ENCODE measurements at regions not wholly inside any gene's neighbourhood (a gene's known extent, or its start where the extent isn't known, plus 50 kb on each side); places are given as distances from the start of the nearest gene placed in this dataset.

DNA sequence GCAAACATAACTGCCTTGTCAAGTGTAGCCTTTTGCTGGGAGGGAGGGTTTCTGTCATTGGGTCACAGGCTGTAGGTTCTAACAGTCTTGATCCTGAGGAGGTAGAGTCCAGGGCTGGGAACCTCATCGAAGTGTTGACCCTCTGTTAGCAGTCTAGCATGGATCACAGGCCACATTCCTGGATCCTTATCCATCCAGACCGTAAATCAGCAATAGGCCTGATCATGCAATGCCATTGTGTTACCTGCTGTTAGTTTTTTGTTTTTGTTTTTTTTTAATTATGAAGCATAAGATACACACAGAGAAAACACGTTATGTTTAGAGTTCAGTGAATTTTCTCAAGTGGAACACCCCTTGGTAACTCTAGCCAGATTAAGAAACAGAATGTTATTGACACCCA lies 282.0 kb upstream of the TPM1 start:
- WGBS, result 83% methylated on average over 3 of the region's 3 CpGs
- no peak for TF ChIP-seq HNF4A (conservative IDR thresholded peaks at IDR 0.05)
- TF ChIP-seq, protein P1, sequence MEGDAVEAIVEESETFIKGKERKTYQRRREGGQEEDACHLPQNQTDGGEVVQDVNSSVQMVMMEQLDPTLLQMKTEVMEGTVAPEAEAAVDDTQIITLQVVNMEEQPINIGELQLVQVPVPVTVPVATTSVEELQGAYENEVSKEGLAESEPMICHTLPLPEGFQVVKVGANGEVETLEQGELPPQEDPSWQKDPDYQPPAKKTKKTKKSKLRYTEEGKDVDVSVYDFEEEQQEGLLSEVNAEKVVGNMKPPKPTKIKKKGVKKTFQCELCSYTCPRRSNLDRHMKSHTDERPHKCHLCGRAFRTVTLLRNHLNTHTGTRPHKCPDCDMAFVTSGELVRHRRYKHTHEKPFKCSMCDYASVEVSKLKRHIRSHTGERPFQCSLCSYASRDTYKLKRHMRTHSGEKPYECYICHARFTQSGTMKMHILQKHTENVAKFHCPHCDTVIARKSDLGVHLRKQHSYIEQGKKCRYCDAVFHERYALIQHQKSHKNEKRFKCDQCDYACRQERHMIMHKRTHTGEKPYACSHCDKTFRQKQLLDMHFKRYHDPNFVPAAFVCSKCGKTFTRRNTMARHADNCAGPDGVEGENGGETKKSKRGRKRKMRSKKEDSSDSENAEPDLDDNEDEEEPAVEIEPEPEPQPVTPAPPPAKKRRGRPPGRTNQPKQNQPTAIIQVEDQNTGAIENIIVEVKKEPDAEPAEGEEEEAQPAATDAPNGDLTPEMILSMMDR (IDR thresholded peaks at IDR 0.05; ENCODE audit: low read depth, low read length, missing input control), result no peak
- no peak for TF ChIP-seq GABPA (IDR thresholded peaks at IDR 0.05 in 1 of 2, conservative IDR thresholded peaks at IDR 0.05 in 1 of 2)
- no peak for TF ChIP-seq HNF4G (IDR thresholded peaks at IDR 0.05)
- TF ChIP-seq, protein P2, sequence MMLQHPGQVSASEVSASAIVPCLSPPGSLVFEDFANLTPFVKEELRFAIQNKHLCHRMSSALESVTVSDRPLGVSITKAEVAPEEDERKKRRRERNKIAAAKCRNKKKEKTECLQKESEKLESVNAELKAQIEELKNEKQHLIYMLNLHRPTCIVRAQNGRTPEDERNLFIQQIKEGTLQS (IDR thresholded peaks at IDR 0.05), result no peak
- TF ChIP-seq NR2F2 (IDR thresholded peaks at IDR 0.05), result no peak
- Histone ChIP-seq H3K4me1 (ENCODE audit: control insufficient read depth in 4 of 4, insufficient read depth in 4 of 4, low read length in 3 of 4) (peaks cover 0 to 18% (median 10%) of the 10 kb centered on the region in 4 donors), H3K9me3 (ENCODE audit: control insufficient read depth in 4 of 4, low read length in 3 of 4) (no peaks in the 10 kb centered on the region), H3K27ac (ENCODE audit: low read depth in 1 of 2, low read length in 2 of 2) (no peak overlapping the region), H3K36me3 (ENCODE audit: control insufficient read depth in 4 of 4, insufficient read depth in 3 of 4, low read depth in 1 of 4, low read length in 3 of 4) (no peaks in the 10 kb centered on the region), H3K9ac (ENCODE audit: low read depth in 1 of 2, low read length in 2 of 2) (no peak overlapping the region), H3K4me3 (ENCODE audit: low read depth in 1 of 3, low read length in 3 of 3) (no peak overlapping the region), H3K27me3 (ENCODE audit: control insufficient read depth in 4 of 4, insufficient read depth in 4 of 4, low read length in 3 of 4) (no peaks in the 10 kb centered on the region)
- DNase-seq (ENCODE audit: low spot score), result no peak

DNA sequence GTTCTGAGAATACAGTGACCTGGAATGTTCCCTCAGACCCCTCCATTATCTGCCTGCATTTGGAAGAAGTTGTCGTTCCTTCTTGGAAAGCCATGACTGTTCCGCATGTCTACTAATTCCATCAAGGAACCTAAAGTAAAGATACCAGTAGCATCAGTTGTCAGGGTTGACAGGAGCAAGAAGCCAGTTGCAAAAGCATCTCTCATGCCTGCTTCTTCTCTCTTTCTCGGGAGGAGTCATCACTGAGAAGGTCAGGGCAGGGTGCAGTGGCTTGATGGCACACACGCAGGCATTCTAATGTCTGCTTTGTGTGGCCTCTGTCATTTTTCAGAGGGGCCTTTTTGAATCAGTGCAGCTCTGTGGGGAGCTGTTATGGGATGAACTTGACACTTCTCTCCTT lies 276.6 kb upstream of the TPM1 start:
- Histone ChIP-seq H3K4me3 (ENCODE audit: low read depth in 1 of 3, low read length in 3 of 3) (no peak overlapping the region), H3K9ac (ENCODE audit: low read depth in 1 of 2, low read length in 2 of 2) (no peak overlapping the region), H3K9me3 (ENCODE audit: control insufficient read depth in 4 of 4, low read length in 3 of 4) (no peaks in the 10 kb centered on the region), H3K4me1 (ENCODE audit: control insufficient read depth in 4 of 4, insufficient read depth in 4 of 4, low read length in 3 of 4) (peaks cover 0 to 2% (median 0%) of the 10 kb centered on the region in 4 donors), H3K27me3 (ENCODE audit: control insufficient read depth in 4 of 4, insufficient read depth in 4 of 4, low read length in 3 of 4) (no peaks in the 10 kb centered on the region), H3K27ac (ENCODE audit: low read depth in 1 of 2, low read length in 2 of 2) (no peak overlapping the region), H3K36me3 (ENCODE audit: control insufficient read depth in 4 of 4, insufficient read depth in 3 of 4, low read depth in 1 of 4, low read length in 3 of 4) (no peaks in the 10 kb centered on the region)
- 88% methylated on average over 4 of the region's 4 CpGs for WGBS
- TF ChIP-seq HNF4G (IDR thresholded peaks at IDR 0.05), result no peak
- no peak for TF ChIP-seq RXRA (IDR thresholded peaks at IDR 0.05)
- TF ChIP-seq YY1 (IDR thresholded peaks at IDR 0.05), result no peak
- TF ChIP-seq, protein P2 (IDR thresholded peaks at IDR 0.05), result no peak
- TF ChIP-seq RAD21 (IDR thresholded peaks at IDR 0.05), result no peak
- TF ChIP-seq, protein P1 (IDR thresholded peaks at IDR 0.05; ENCODE audit: low read depth, low read length, missing input control), result no peak
- TF ChIP-seq, protein P3, sequence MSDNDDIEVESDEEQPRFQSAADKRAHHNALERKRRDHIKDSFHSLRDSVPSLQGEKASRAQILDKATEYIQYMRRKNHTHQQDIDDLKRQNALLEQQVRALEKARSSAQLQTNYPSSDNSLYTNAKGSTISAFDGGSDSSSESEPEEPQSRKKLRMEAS (IDR thresholded peaks at IDR 0.05), result no peak
- TF ChIP-seq, protein P4, sequence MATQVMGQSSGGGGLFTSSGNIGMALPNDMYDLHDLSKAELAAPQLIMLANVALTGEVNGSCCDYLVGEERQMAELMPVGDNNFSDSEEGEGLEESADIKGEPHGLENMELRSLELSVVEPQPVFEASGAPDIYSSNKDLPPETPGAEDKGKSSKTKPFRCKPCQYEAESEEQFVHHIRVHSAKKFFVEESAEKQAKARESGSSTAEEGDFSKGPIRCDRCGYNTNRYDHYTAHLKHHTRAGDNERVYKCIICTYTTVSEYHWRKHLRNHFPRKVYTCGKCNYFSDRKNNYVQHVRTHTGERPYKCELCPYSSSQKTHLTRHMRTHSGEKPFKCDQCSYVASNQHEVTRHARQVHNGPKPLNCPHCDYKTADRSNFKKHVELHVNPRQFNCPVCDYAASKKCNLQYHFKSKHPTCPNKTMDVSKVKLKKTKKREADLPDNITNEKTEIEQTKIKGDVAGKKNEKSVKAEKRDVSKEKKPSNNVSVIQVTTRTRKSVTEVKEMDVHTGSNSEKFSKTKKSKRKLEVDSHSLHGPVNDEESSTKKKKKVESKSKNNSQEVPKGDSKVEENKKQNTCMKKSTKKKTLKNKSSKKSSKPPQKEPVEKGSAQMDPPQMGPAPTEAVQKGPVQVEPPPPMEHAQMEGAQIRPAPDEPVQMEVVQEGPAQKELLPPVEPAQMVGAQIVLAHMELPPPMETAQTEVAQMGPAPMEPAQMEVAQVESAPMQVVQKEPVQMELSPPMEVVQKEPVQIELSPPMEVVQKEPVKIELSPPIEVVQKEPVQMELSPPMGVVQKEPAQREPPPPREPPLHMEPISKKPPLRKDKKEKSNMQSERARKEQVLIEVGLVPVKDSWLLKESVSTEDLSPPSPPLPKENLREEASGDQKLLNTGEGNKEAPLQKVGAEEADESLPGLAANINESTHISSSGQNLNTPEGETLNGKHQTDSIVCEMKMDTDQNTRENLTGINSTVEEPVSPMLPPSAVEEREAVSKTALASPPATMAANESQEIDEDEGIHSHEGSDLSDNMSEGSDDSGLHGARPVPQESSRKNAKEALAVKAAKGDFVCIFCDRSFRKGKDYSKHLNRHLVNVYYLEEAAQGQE (IDR thresholded peaks at IDR 0.05), result no peak
- no peak for TF ChIP-seq SP1 (IDR thresholded peaks at IDR 0.05)
- TF ChIP-seq GABPA (IDR thresholded peaks at IDR 0.05 in 1 of 2, conservative IDR thresholded peaks at IDR 0.05 in 1 of 2), result no peak
- TF ChIP-seq JUND (IDR thresholded peaks at IDR 0.05), result no peak
- TF ChIP-seq FOXA2 (IDR thresholded peaks at IDR 0.05), result no peak
- no peak for TF ChIP-seq EGR1 (IDR thresholded peaks at IDR 0.05; ENCODE audit: low read depth in 2 of 2)
- no peak for TF ChIP-seq HNF4A (conservative IDR thresholded peaks at IDR 0.05)
- no peak for DNase-seq (ENCODE audit: low spot score)

Data from liver (tissue), 8 donors.